Activated CD4-positive, alpha-beta T cell treated with anti-CD3 and anti-CD28 coated beads, Interleukin-2, amount 50 U/mL, for 4 hours (primary cell): ENCODE measurements at regions not wholly inside any gene's neighbourhood (a gene's known extent, or its start where the extent isn't known, plus 50 kb on each side); places are given as distances from the start of the nearest gene placed in this dataset.

Experiments used
- DNase-seq, 2 experiments: peaks; one replicate each; pipeline ENCODE4 v3.0.0-alpha.2; 2020

DNA sequence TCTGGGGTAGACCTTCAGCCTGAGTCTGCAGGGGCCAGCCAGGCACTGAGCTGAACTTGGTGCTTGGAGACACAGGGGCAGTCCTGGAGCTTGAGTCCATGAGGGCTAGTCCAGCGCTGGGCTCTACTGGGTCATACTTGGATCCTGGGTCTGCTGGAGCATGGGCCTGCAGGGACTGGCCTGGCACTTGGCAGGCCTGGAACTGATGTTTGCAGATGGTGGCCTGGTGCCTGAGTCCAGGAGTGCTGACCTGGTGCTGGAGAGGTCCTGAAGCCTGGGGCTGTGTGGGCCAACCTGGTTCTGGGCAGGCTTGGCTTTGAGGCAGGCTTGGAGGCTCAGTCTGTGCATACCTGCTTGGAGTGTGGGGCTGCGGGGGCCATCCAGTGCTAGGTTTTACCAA lies 143.4 kb upstream of the DSCAM start:
- DNase-seq = no peak

DNA sequence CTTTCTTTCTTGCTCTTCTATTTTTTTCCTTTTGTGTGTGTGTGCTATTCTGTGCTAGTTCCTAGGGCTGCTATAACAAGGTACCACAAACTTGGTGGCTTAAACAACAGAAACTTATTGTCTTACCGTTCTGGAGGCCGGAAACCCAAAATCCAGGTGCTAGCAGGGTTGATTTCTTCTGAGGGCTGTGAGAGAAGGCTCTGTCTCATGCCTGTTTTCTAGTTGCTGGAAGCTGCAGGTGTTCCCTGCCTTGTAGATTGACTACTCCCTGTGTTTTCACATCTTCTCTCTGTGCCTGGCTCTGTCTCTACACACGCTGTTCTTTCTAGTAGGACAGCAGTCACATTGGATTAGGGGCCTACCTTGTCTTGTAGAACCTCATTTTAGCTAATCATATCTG lies 150.9 kb upstream of the DSCAM start:
- DNase-seq = no peak

DNA sequence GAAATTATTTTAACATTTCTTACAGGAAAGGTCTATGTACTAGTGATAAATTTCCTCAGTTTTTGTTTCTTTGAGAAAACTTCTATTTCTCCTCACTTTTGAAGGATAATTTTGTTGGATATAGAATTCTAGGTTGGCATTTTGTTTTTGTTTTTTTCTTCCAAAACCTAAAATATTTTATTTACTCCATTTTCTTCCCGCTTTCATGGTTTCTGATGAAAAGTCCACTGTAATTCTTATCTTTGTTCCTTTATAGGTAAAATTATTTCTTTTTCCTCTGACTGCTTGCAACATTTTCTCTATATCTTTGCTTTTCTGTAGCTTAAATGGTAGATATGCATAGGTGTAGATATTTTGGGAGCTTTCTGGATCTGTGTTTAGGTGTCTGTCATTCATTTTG lies 153.9 kb upstream of the DSCAM start:
- DNase-seq = no peak

DNA sequence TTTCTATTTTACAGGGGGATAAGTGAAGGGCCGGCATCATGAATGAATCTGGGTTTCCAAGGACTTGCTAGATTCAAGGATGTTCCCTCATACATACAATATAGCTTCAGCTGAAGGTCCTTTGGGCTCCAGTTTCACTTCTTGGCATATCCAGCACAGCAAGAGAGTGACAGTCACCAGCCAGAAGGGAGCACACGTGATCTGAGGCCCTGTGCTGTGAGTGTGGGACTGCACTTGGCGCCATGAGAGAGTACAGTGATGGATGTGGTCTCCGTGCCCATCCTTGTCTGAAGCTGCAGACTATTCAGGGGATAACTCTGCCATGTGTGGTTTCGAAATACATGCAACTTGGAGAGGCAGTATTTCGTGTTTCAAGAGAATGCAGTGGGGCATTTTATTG lies 159.7 kb upstream of the DSCAM start:
- no peak for DNase-seq

DNA sequence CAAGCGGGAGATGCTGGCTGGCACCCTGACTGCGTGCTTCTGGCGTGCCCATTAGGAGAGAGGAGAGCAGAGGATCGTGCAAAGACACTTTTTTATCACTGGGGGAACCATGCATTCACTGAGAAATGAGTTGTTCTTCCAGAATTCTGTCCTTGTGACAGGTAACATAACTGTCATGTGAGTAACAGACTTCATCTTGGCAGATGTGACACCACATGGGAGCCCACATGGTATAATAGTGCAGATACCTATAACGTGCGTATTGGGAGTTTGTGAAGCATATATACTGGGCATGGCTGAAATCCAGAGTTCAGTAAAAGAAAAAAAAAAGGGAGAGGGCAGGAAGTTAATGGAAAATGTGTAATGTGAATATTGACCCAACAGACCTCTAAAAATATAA lies 159.6 kb upstream of the BACE2 start:
- DNase-seq = no peak

DNA sequence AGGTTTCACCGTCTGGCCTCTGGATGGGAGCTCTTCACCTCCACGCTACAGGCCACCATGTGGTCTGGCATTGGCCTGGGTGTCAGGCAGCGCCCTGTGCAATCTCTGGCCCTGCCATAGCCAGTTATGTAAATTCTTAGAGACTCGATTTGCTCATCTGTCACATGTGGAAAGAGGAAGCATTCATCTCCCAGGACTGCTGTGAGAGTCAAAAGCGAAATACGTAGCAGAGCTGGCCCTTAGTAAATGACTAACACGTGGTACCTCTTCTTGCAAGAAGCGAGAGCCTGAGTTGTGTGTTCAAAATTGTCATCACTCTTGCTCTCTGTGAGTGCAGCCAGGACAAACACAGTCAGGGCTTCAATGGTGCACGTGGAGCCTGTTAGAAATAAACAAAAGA lies 159.0 kb upstream of the BACE2 start:
- no peak for DNase-seq

DNA sequence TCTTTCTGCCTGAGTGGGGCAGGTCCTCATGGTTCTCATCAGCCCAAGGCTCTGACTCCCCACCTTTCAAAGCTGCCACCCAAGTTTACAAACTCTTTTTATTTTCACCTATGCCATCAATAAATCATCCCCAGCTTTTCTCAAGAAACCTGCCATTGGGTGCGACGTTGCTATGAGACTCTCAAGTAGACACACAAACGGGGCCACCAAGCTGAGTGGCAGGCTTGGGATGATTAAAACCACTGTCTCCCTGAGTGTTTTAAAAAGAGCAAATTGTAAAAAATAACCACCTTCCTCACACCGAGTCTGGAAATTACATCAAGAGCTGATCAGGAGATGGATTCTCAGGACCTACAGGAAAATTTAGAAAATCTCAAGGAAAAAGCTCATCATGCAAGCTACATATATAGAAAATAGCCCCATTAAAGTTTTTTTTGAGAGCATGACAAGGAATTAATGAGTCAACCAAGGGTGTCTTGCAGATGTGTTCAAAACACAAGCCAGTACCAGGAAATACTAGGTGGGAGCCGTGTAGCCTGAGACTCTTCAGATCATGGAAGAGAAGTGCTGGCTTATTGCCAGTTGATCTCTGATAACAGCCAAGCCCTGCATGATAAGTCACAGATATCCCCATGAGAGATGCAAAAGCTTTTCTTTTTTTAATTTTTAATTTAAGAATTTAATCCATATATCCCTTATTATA lies 158.4 kb upstream of the BACE2 start:
- no peak for DNase-seq

DNA sequence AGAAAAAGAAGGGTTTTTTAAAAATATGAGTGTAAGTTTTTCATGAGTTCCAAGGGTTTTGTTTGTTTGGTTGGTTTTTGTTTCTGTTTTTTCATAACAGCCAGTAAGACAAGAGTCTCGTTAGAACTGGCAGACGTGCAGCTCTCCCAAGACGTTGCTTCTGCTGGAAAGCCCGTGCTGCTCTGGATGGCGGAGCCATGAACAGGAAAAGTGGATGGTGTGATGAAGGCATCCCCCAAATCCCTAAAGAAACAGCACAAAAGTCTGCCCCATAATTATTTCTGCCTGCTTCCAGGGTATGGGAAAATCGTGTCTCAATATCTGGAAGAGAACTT lies 157.9 kb upstream of the BACE2 start:
- no peak for DNase-seq

DNA sequence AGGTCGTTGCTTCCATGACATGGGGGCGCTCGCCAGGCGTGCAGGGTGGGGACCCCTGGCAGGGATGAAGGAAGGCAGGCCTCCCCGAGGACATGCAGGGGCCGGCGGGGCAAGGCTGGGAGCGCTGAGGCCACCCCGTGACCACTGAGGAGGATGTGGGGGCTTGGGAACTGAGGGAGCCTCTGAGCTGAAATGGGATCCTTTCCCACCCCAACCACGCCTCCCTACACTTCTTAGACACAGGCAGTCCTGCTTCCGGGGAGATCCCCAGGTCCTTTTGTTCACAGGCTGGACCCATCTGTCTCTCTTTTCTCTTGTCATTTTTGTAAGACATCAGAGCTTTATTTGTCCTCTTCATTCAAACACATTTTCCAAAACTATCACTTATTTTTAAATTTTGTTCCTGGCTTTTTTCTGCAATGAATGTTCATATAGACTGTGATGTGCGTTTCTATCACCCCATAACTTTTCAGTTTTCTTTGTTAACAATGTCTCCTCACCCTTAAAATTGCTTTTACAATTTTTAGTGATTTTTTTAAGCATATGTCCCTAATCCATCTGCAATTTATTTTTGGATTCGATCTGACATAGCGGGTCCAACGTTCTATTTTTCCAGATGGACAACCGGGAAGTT lies 156.7 kb upstream of the BACE2 start:
- DNase-seq = no peak

DNA sequence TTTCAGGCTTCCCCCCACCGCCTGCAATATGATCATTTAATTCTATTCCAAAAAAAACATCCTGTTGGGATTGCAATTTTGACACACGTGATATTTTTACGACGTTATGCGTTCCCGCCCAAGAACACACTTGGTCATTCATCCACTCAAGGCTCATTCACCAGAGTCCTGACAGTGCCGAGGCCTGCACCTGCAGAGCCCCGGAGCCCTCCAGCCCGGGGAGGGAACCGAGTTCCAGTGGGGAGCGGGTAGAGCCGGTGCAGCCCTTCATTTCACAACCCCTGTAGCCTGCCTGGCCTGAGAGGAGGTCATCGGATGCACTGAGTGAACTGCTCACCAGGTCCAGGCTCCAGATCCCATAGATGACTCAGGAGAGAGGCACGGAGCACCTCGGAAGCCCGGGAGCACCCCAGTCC lies 156.0 kb upstream of the BACE2 start:
- no peak for DNase-seq

DNA sequence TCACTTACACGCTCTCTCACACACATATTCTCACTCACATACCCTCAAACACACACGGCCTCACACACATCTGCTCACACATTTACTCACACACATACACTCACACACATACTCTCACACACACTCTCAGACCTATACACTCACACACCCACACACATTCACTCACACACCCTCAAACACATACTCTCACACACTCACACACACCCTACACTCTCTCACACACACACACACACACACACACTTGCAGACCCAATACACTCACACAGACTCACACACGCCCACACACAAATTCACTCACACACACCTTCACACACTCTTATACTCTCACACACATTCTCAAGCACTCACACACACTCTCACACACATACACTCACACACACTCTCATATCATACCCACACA lies 155.5 kb upstream of the BACE2 start:
- no peak for DNase-seq

DNA sequence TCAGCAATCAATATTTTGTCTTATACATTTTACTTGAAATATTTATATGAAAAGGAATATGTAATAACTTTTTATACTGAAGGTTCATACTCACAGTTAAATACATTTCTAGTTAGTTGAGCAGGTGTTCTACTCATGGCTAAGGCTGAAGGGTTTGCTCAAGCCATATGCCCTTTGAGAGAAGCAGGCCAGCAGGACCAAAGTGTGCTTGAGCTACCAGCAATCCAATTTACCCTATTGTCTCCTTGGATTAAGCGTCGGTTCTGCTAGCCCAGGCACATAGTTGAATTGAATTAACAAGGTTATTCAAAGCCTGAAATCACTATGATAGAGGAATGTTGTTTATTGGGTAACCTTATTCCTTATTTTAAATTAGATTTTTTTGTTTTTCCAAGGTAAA lies 151.5 kb upstream of the BACE2 start:
- DNase-seq = no peak

DNA sequence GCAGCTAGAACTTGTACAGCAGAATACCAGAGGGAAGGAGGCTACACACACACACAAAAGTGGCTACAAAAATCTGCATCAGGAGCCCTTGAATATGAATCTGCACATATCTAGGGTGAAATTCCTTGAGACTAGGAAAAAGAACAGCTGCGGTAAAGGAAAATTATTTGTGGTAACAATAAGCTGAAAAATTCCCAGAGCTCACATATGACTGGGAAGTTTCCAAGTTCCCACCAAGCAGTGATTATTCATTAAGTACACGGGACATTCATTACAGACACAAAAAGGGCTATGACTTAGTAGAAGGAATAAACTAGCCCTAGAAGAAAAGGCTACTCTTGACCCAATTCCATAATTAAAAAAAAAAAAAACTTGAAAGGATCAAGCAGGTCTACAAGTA lies 149.5 kb upstream of the BACE2 start:
- DNase-seq = no peak

DNA sequence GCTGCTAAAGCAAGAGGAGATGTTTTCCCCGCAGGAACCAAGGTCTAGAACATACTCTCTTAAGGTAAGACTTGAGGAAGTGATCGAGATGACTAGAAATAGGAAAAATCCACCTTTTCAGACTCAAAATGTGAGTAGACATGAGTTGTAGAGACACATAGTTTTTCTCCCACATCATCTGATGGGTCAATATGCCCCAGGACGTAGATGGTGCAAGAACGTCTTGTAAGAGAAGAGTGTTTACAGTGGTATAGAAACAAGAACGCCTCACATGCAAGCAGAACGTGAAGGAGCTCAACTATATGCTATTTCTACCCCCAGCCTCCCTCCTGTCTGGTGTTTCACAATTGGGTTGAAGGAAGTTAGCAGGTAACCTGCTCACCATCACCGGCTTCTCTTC lies 144.0 kb upstream of the BACE2 start:
- no peak for DNase-seq

DNA sequence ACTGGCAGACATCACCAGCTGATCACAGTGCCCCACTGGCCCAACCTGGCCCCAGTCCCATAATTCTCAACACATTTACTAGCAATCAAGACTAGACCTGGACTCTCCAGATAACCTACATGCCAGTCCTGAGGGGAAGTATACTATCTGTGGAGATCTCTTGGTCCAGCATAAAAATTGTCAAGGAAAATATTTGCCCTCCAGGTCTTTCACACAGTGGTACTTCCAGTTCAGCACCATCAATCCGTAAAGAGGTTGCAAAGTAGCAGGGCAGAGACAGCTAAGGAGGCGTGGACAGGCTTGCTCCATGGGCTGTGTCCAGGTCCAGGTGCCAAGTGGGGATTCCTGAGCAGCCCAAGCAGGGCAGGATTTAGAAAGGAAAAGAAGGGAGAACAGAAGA lies 143.6 kb upstream of the BACE2 start:
- no peak for DNase-seq

DNA sequence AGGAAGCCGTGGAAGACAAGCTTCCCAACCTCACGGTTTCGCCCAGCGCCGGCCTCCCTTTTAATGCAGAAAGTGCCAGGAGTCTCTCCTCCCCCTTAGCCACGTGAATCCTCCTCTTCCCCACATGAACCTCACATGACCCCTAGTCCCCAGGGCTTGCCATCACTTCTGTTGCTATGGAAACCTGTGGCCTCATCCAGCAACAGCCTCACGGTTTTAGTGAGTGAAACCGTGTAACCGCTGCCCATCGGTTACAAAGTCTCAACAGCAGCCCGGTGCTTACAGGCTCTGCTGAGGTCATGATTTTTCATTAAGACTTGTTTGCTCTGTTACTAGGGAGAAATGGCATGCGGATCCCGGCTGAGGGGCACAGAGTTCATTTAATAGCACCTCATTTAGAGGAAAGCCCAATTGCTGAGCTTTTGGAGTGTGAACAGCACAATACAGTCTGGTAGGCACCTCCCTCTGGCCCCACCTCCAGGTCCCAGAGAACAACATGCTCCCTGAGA lies 143.2 kb upstream of the BACE2 start:
- no peak for DNase-seq

DNA sequence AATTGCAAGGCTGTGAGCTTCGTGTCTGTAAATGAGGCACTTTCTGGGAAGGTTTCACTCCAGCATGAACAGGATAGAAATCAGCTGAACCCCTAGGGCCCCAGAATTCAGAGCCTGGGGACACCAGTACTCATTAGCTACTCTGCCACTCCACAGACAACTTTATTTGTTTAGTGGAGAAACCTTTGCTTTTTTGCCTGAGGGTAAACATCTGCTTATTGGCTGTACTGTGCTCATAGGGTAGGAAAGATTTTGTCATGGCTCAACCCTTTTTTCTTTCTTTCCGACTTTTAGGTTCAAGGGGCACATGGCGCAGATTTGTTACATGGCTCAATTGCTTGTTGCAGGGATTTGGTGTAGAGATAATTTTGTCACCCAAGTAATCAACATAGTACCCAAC lies 138.4 kb upstream of the BACE2 start:
- no peak for DNase-seq

DNA sequence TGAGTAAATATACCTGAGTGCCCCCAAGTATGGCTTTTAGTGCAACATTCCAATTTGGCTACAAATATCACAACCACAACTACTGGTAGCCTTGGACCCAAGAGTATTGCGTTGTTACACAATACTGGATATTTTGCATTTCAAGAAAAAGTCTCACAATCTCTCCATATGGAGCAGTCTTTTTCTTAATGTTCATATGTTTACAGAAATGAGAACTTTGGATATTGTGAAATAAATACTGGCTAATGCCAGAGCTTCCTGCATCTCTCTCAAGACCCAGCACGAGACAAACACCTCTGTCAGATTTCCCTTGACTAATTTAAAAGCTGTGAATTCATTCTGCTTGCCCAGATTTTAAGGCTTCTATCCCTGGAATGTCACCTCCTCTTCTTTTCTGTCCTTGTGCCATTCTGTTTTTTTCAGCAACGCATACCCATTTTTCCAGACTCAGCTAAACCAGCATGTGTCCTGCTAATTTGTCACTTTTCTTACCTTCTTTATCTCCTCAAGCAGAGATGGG lies 136.2 kb upstream of the BACE2 start:
- no peak for DNase-seq

DNA sequence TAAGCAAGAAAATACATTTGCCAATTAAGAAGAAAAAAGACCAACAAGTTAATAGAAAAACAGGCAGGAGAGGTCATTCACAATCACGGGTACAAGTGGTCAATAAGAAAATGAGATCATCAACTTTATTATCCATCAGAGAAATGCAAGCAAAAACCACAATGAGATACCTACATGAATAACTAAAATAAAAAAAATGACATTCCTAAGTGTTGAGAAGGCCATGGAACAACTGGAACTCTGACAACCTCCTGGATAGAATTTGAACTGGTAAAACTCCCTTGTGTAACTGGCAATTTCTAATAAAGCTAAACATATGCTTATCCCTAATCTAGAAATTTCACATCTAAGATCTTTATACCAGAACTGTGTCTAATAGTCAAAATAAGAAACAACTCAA lies 135.4 kb upstream of the BACE2 start:
- DNase-seq = no peak

DNA sequence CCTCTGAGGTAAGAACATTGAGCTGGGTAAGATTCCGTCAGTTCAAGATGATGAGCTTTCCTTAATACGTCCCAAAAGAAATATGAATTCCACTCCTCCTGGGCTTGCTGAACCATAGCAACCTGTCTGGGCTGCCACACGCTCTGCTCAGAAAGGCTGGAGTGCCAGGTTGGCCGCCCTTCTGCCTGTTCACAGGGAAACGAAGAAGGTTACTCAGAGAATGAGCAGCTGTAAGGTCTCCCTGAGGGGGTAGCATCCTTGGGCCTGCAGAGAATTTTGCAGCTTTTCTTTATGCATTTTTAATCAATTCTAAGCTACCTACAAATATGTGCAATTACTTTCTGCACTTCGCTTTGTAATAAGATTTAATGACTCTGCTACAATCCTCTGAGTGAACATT lies 130.7 kb upstream of the BACE2 start:
- DNase-seq = no peak

DNA sequence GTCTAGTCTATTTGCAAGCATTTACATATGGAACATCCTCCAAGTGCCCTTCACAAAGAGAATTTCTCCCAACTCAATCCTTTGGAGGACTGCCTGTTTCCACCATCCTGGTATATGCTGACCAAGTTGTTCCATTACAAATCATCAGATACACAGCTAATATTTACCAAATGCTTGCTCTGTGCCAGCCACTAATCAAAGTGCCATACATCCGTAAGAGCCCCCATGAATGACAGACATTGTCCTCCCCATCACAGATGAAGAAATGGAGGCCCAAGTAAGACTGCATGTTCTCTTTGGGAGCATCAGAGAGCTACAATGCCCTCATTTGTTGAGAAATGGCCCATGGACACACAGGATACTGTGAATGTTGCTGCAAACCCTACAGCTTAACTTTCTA lies 130.0 kb upstream of the BACE2 start:
- DNase-seq = no peak

DNA sequence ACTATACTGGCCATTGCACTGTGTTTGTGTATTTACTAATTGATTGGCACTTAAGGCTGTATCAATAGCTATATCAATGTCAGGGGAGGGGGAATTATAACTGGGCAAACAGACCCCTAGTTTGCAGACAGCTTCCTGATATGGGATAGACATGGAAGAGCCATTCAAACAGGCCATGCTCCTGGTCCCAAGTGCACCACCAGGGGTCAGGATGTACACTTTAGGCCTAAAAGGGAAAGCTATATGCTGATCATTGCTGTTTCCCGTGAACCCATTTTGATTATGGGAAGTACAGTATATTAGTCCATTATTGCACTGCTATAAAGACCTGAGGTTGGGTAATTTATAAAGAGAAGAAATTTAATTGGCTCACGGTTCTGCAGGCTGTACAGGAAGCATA lies 124.9 kb upstream of the BACE2 start:
- no peak for DNase-seq

DNA sequence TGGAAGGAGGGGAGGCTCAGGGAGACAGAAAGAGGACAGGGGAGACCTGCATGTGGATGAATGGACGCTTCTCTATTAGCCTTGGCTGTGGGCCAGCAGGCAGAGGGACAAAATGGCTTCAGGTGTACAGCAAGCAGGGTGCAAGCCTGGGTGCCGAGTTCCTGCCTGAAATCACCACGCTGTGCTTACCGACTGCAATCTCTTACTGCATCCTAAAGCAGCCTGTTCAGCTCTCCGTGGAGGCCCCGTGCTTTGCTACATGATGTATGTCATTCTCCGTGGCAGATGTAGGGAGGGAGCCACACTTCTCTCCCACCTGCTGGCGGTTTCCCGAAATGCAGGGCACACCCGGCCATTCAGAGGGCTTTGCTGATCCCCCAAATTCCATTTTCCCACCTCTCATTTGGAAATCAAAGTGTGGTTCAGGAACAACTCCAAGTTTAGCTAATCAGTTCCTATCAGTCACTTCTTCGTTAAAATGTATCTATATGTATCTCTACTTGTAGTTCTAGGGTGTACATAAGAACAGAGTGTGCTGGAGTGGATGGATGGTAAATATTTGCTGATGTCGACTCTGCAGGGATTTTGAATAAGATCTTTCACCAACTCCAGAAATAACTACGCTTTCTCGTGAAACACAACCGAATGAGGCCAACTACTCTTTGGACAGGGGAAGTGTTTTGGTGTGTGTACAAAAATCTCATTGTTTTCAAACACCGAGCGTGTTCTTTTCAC lies 122.3 kb upstream of the BACE2 start:
- DNase-seq = no peak

DNA sequence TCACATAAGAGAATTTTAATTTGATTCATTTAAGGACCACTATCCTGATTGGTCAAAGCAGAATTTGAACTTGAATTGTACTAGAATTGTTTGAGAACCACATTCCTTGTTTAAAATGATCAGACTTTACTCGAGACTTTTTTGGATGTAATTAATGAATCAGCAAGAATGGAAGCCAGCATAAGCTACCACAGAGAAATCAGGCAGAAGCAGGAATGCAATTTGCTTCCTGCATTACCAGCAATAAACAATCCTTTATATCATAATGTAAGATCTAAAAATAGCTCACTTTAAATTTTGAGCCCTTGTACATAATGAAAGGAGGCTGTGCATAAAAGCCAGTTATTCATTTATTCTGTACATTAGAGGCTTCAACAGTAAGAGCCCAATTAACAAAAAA lies 119.8 kb upstream of the BACE2 start:
- no peak for DNase-seq
